Stimulated activated CD4-positive, alpha-beta T cell treated with anti-CD3 and anti-CD28 coated beads, Interleukin-4, amount 100 ng/mL, for 1 hour (primary cell): ENCODE measurements at regions not wholly inside any gene's neighbourhood (a gene's known extent, or its start where the extent isn't known, plus 50 kb on each side); places are given as distances from the start of the nearest gene placed in this dataset.

Experiments used
- DNase-seq: peaks from one replicate; pipeline ENCODE4 v3.0.0-alpha.2; 2020

DNA sequence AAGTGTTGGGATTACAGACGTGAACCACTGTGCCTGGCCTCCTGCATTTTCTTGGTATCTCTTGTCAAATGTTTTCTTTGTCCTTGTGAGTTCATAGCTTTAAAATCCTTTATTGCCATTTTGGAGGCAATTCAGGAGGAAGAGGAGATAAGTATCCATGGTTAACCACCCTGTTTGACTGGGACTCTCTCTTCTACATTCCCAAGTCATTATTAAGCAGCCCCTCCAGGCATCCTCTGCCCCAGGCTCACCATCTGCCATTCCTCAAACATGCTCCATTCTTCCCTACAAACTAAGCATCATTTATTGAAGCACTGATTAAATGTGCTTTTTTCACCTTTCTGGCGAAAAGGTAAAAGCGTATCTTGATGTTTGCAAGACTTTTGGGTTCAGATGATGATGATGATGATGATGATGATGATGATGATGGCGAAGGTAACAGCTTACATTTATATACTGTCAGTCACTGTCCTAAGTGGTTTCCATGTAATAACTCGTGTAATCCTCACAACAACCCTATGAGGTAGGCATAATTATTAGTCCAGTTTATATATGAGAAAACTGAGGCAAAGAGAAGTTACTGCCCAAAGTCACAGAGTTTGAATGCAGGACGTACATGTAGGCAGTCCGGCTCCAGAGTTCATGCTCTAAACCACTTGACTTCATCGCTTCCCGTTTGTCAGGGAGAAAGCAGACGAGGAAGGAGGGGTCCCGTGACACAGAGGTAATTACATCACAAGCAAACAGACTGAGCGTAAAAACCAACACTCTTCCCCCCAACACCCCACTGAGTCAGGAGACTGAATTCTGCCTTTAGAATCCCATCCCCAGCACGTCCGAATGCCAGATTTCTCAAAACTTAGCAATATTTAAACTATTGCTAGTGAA, 69.7 kb upstream of the ACKR3 start:
- DNase-seq, result no peak

DNA sequence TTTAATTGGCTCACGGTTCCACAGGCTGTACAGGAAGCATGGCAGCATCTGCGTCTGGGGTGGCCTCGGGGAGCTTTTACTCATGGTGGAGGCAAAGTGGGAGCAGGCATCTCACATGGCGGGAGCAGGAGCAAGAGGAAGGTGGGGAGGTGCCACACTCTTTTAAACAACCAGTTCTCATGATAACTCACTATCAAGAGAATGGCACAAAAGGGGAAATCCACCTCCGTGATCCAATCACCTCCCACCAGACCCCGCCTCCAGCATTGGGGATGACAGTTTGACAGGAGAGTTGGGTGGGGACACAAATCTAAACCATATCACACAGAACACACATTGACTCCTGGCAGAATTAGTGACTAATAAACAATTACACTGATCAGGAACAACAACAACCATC, 68.6 kb upstream of the ACKR3 start:
- no peak for DNase-seq

DNA sequence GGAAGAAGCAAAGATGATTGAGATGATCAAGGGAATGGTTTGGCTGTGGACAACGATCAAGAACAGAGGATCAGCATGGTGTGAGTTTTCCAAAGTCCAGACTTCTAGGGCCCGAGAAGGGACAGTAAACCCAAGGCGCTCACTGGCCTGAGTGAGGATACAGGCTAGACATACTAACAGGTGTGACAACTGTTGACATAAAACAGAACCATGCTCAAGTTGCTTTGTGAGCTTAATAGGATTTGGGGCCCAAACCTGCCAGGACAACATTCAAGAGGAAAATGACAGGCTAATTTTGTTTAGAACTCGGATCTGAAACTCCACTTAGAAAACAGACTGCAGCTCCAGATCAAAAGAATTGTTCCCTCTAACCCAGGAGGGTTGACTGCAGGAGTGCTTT, 68.1 kb upstream of the ACKR3 start:
- no peak for DNase-seq

DNA sequence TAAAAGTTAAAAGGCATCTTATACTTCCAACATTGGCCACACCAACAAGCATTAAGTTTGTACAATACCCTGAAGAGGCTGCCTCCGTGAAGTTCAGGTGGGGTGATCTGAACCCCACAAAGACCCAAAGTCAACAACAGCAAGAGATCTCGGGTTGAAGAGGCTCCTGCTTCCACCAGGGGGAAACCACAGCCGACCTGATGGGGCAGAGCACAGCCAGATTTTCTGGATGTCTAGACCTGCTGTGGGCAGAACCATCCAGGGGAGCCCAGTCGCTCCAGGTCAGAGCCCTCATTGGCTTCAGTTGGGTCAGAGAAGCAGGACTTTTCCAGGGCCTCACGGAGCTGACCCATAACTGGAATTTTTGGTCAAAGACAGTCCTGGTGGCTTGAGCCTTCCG, 66.5 kb upstream of the ACKR3 start:
- no peak for DNase-seq

DNA sequence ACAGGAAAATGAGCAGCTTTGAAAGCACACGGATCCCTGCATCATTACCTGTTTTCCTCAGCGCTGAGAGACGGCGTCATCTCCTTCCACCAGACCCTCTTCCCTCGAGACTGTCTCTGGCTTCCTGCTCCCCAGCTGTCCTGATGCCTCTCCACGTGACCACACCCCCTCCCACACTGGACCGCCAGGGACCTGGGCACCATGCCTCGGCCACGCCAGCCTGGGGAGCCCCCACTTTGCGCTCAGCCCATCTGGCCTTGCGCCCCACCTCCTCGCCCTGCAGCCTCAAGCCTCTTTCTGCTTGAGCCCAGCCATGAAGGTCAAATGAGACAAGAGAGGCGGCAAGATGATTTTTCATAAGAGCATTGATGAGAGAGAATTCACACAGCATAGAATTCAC, 66.0 kb upstream of the ACKR3 start:
- DNase-seq, result no peak

DNA sequence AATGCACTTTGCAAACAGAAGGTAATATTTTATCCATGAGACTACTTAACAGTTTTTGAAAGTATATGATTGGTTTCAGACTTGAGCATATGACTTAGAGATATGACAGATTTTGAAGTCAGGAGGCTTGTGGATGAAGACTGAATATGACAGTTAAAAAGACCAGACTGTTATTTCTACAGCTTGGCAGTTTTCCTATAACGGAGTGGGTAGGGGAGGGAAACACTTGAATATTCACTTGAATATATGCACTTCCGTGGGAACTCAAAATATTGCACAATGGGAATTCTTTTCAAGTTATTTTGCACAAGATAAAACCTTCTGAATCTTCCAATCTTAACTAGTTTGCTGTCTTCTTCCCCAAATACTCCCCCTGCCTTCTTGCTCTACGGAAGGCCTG, 64.6 kb upstream of the ACKR3 start:
- DNase-seq, result no peak

DNA sequence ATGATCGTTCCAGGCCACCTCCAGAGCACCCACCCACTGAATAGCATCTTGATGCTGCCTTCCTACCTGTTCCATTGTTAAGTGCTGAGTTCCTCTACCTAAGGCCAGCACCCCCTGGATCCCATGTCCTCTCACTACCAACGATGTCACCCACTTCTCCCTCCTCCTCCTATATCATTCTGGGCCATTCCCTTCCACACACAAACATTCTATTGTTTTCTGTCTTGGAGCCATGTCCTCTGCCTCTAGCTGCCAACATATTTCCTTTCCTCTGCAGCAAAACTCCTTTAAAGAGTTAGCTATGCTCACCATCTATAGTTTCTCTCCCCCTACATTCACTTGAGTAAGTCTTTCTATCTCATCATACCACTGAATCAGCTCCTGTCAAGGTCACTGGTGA, 64.0 kb upstream of the ACKR3 start:
- DNase-seq, result no peak

DNA sequence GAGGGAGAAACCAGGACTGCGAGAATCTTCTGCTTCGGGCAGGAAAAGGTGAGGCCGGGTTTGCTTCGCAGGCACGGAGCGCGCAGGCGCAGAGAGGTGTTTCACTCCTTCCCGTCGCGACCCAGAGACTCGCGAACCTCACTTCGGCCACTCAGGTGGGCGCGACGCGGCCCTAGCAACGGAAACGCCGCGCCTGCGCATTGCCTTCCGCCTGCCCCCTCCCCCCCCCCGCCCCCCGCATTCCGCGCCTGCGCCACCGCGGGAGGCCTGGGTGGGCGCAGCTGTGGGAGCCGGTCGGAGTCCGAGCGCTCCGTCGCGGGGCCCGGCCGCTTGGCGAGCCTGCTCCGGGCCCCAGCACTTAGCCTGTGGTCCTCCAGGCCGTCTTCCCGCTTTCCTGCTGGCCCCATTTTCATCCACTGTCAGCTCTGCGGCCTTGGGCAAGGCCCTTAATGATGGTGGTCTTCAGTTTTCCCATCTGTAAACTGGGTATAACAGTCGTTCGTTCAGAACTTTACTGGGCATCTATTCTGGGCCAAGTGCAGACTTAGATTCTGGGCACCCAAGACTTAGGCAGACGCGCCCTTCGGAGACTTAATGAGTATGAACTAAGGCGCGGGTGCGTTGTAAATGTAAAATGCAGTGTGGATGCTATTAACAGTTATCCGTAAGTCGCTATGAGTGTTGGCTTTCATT, 62.1 kb upstream of the ACKR3 start:
- DNase-seq, result peak; percentile 61

DNA sequence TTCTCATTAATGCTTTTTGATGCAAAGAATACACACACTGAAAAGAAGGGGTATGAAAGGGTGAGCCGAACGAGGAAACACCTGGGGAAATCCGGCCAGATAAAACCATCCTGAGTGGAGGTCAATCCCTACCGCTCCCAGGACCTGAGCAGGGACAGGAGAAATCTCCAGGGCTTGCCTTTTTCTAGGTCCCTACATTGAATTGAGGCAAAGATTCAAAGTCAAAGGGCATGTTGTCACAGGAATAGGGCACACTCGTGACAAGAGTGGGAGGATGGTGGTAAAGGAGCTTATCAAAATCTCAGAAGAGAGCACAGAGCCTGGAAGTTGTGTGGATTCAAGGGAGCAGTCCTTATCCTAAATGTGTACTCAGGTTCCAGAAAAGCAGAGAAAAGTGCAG, 61.2 kb upstream of the ACKR3 start:
- DNase-seq, result no peak

DNA sequence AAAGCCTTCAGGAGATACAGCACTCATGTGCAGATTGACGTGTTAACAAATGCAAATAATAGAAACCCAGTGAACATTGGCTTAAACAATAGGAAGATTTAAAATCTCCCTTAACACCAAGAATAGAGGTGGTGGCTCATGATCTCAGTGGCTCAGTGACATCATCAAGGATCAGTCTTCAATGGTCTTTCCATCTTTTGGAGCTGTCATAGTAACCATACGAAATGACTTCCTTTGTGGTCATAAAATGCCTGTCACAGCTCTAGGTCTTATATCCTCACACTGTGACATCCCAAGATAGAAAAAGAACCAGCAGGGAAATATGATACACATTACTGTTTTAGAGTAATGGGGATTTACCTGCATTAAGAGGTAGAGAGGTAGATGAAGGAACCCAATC, 59.6 kb upstream of the ACKR3 start:
- DNase-seq, result no peak

DNA sequence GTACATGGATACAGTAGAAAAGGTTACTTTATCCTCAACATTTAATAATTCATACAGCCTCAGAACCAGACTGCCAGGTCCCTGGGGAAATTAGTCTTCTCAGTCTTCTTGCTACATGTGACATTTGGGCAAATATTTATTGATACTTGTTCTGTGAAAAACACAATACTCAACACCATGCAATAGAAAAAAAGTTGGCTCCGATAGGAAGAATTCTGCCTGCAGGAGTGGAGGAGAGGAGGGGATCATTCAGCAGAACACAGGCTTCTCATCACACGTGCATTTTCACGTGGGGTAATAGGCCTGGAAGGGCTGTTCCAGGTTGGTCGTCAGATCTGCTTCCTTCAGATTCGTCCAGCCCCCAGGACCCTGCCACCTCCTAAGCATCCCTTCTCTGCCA, 58.4 kb upstream of the ACKR3 start:
- DNase-seq, result no peak

DNA sequence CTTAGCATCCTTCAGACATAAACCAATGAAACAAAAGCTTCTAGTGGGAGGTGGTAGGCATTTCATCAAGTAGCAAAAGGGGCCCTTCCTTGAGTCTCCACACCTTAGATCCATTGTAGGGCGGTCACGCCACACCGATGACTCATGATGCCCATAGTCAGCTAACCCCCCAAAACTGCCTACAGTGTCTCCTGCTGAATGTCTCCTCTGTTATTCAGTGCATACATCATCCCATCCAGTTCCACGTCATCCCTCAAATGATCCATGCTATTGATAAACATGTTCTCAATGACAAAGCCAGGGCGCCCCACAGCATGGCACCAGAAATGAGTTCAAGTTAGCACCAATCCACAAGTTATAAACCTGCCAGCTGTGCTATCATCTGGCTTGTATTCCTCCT, 57.4 kb upstream of the ACKR3 start:
- no peak for DNase-seq

DNA sequence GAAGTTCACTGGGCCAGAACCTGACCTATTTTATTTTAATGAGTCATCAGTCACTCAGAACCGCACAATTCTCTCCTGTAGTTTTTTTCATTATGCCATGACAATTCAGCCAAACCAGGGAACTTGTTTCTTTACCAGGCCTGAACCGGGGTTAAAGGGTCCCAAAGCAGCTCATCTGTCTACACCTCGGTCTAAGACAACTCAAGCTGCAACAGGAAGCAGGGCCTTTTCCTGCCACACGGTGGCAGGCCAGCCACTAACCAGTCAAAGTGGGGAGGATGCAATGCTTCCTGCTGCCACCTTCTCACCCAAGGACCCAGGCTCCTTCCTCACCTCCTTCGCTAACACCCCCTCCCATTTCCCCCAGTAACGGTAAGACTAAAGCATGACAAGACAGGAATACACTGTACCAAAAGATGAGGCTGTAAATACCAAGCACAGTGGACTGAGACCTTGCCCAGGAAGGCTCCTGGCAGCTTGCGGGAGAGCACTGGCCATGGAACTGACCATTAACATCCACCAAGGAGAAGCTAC, 56.7 kb upstream of the ACKR3 start:
- peak; percentile 65 for DNase-seq

DNA sequence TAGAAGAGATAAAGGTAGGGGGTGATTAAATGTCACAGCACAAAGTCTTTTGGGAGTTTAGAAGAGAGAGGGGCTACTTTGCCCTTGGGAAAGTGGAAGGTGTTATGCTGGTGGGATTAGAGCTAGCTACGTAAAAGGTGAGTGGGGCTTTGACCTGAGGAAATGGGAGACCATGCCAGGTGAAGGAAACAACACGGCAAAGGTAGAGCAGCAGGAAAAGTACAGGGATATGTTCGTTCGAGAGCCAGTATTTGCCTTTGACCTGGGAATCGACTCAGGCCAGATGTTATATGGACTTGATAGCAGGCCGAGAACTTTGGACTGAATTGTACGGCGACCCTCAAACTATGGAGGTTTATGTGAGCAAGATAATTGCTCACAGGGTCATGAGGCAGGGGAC, 55.7 kb upstream of the ACKR3 start:
- DNase-seq, result no peak

DNA sequence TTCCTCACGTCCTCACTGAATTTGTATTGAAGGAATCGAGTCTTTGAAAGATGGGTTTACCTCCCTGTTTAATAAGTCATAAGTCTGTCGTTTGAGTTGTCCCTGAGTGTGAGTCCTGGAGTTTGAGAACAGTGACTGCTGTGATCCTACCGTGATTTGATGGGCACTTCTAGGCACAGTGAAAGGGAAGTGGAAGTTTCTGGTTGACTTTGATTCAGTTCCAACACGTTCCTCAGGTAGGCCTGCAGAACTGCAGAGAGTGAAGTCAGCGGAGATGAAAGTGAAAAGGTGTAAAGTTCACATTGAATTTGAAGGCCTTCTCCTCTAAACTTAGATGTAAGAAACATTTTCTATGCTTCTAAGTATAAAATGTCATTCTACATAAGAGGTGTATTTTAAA, 52.9 kb upstream of the ACKR3 start:
- no peak for DNase-seq

DNA sequence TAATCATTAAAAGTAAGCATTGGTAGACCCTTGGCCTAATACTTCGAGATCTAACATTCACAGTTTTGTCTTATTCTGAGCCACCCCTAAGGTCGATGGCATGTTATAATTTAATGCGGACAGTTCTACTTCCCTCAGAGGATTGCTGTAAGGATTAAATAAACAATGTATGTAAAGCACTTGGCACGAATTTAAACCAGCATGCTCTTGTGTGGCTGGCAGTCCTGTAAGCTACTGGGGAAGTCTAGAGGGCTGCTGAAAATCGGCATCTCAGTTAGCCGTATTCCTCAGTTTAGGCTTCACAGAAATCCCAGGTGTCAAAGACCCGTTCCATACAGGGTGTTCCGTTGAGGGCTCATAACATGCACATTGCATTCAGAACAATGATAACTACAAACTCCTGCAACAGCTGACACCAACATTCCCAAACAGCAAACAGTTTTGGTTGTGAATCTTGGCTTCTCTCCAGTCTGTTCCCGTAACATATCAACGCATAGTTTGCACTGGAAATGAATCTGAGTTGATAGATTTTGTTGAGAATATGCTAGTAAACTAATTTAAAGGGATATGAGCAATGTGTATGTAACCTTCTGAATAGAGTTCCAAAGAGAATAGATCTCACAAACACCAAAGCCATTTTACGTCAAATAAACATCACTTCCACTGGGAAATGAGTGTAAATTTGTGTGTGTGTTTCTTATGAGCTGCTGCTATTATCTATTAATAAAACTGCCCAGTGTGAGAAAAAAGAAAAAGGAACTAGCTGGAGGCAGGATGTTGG, 52.2 kb upstream of the ACKR3 start:
- DNase-seq, result no peak
